HG02763 (cell line): ENCODE measurements at regions not wholly inside any gene's neighbourhood (a gene's known extent, or its start where the extent isn't known, plus 50 kb on each side); places are given as distances from the start of the nearest gene placed in this dataset.
"Not testable (repeated sequence)": the region's sequence is repeated elsewhere in the genome, so short reads cannot be mapped to it uniquely, and the experiment has no call there.

Experiments used
- ATAC-seq: cut with Tn5 transposase; IDR thresholded peaks from one replicate; pipeline ENCODE4 v1.9.1; 2021; ENCODE audit warnings: mild to moderate bottlenecking, moderate library complexity; ENCODE audit not compliant: unreplicated experiment

DNA sequence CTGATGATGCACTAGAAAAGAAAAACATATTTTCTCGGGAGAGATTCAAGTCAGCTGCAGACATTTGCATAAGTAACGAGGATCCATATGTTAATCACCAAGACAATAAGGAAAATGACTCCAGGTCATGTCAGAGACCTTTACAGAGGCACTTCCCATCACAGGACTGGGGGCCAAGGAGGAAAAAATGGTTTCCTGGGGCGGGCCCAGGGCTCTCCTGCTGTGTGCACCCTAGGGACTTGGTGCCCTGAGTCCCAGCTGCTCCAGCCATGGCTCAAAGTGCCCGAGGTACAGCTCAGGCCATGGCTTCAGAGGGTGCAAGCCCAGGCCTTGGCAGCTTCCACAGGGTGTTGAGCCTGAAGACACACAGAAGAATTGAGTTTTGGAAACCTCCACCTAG is 415.4 kb upstream of the FRG1 start:
- no peak for ATAC-seq

DNA sequence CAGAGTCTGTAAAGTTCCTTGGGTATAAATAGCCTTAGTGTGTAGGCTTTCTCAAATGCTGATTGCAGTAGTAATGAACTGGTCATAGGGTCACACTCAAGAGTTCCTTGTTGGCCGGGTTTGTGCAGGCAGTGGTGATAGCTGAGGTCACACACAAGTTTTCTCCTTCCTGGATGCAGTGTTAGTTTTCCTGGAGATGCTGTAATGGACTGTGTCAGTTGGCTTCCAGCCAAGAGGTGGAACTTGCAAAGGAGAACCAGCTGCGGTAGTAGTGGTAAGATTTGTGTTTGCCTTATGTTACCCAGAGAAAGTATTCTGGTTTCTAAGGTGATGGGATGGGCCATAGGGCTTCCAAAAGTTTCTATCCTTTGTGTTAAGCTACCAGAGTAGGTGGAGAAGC is 409.8 kb upstream of the FRG1 start:
- ATAC-seq: no peak

DNA sequence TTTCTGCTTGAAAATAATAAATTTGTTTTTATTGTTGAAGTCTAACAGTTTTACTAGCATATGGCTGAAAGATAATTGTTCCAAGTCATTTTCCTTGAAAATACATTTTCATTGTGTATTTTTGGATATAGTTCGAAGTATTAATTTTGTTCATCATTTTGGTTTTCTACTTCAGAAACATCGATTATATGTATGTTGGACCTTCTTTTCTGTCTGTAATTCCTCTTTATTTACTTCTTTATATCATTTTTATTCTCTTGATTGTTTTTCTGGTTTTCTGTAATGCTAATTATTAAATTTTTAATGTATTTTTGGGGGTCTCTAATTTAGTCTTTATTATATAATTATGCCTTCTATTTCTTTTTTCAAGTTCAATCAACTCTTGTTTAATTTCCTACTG is 407.1 kb upstream of the FRG1 start:
- ATAC-seq: no peak

DNA sequence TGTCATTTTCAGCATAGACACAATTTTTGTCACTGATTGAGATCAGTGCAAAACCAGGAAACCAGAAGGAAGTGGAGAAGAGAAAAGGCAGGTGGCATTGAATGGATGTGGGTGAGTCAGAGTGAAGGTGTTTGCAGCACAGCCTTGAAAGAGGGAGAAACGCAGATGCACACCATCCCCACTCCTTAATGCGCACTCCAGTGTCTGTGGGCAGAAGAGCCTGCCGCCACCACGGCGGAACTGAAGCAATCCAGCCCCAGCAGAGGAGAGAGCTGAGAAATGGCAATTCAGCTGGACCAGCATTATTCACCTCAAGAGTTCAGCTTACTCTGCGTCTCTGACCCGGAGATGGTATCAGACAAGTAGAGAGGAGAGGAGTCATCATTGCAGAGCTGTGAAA is 393.1 kb upstream of the FRG1 start:
- ATAC-seq: no peak

DNA sequence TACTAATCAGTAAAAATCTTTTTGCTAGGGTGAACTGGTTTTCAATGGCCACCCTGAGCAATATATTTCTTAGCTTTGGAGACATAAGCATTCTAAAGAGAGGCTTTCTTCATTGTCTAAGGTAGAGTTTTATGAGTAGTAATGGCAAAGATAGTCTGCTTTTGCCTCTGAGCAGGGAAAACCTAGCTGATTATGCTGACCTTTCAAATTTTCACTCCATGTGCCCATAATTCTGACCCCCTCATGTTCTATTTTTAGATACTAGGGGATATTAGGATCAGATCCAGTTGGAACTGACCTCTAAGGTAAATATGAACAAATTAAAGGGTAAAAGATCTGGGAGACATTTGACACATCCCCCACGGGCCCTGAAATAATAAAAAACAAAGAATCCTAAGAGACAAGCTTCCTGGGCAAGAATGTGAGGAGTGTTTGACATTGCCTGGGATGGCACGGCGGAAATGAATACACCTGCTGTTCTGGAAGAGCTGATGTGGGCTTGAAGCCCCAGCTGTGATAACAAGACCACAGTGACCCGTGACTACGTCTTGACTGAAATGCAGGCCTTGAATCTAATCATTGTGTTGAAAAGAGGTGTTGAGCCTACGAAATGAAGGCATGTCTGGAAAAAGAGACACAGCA is 392.1 kb upstream of the FRG1 start:
- ATAC-seq: no peak

DNA sequence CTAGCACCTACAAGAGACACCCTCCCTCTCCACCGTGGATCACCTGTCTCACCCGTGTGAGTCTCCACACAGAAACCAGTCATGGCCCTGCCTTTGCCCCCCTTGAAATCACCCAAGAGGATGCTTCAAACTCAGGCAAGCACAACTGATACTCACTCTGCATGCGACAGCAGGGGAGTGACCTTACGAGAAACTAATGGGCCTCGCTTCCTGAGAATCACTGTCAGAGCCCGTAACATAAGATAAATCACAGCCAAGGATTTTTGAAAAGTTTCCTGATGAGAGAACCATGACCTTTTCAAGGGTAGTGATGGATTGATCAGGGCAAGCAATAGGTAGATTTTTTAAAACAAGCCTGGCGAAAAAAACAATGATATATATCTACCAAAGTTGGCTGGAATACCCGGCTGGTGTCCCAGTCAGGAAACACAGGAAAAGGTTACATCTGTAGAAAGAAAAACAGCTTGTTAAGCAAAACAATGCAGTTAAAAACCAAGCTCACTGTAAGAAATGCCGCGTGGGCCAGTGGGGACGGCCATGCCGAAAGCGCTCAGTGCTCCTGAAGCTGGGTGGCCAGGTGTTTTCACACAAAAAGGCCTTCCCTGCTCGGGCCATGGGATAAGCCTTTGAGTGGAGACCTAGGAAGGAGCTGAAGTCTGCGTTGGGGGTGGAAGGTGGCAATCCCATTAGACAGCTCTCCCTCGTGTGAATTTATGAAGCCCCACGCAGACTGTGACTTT is 388.6 kb upstream of the FRG1 start:
- not testable (repeated sequence) for ATAC-seq

DNA sequence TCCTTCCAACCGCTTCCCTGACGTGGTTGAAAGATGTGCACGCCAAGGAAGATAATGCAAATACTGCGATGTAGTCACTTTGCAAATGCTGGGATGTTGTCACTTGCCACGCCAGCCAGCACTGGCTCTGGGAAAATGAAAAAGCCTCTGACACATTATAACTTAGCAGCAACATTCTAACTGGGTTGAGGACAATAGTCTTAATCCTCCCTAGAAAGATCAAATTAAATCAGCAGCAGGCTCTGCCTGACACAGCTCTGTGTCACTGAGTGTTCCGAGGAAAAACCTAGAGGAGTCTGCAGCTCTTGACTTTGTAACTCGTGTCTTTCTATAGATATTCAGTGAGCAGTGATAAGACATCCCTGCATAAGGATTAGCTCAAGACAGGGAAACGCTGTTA is 380.1 kb upstream of the FRG1 start:
- ATAC-seq: not testable (repeated sequence)

DNA sequence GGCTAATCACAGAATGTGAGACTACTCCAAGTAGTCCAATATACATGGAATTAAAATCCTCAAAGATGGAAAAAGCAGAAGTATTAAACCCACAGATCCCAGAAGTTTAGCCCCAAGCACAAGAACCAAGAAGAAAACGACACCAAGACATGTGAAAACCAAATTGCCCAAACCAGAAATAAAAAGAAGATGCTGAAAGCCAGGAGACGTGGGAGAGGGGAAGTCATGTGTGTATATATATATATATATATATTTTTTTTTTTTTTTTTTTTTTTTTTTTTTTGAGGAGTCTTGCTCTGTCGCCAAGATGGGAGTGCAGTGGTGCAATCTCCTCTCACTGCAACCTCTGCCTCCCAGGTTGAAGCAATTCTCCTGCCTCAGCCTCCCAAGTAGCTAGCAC is 376.9 kb upstream of the FRG1 start:
- not testable (repeated sequence) for ATAC-seq

DNA sequence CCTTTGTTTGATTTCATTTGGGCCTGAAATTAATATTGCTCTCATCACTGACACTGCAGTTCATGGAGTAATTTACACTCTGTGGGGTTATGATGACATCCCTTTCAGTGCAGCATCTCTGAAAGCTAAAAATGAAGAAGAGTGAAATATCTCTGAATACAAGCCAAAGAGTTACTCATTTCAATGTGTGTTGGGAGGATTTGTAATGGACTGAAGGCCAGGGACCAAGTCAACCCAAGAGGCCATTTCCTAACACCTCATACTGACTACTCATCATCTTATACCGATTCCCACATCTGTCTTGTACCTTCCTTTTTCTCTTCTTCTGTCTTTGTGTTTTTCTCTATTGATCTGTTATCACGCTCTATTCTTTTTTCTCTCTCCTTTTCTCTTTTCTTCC is 374.4 kb upstream of the FRG1 start:
- not testable (repeated sequence) for ATAC-seq

DNA sequence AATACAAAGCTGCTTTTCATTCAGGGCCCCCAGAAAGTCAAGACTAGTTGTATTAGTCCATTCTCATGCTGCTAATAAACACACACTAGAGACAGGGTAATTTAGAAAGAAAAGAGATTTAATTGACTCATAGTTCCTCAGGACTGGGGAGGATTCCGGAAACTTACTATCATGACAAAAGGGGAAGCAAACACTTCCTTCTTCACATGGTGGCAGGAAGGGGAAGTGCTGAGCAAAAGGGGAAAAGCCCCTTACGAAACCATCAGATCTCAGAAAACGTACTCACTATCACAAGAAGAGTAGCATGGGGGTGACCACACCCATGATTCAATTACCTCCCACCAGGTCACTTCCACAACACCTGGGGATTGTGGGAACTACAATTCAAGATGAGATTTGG is 373.8 kb upstream of the FRG1 start:
- not testable (repeated sequence) for ATAC-seq

DNA sequence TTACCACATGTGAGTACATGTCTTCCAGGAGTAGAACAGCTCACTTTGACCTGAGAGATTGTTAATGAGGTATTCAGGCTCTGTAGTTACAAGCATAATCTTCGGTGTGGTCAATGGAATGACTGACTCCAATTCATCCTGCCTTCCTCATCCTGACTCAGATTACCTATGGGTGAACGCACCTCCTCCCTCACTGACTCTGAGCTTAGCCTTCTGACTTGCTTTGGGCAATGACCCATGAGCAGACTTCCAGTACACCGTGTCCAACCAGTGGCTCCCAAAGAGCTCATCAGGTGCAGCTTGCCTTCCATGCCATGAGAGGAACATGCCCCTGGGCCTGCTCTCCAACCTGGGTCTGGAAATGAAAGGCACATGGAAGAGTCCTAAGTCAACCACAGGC is 361.0 kb upstream of the FRG1 start:
- ATAC-seq: not testable (repeated sequence)

DNA sequence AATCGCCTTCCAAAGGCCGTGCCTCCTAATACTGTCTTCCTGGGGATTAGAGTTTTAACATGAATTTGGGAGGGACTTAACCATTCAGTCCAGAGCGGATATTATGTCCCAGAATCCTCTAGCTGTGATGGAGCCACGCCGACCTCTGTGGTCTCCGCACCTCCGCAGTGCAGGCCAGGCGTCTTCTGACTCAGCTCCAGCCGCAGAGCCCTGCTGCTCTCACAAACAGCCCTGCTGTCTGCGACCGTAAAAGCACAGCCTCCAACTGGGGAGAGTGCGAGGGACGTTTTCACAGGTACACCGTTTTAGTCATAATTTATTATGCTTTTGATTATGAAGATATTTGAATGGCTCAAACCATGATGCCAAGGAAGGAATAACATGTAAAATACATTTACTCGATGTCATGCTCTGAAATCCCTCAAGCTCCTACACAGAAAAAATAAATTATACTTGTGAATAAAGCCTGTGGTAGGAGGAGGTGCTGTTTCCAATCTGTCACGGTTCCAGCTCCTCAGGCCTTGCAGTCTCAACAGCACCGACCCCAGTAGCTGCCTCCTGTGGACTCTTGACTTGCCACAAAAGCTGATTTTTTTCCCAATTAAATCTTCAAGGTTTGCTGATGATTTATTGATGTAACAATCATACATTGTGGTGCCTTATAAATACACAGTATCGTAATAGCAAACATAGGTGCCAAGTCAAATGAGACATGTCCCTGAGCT is 353.6 kb upstream of the FRG1 start:
- not testable (repeated sequence) for ATAC-seq

DNA sequence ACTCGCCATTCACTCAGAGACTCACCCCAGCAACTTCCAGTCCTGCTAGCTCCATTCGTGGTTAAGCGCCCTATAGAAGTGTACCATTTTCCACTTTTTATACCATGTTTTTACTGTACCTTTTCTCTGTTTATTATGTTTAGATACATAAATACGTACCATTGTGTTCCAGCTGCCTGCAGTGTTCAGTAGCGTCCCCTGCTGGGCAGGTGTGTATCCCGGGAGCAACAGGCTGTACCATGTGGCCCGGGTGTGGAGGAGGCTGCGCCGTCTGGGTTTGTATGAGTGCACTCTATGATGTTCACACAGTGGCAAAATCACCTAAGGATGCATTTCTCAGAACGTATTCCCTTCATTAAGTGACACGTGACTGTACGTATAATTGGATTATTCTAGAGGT is 351.5 kb upstream of the FRG1 start:
- ATAC-seq: not testable (repeated sequence)

DNA sequence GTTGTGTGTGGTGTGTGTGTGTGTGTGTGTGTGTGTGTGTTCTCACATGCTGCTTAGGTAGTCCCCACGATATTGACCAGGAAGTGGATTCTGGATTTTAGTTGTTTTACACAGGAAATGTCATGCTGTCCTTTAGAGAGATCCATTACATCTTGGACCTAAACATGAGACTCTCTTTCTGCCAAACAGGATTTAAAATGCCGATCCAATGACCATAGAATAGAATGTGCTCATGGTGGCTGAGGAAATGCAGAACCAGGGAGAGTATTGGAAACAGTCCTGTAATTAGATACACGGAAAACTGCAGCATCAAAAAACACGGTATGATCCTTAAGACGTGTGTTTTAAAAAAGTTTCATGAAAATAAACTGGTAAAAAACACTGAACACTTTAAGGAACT is 347.8 kb upstream of the FRG1 start:
- ATAC-seq: no peak

DNA sequence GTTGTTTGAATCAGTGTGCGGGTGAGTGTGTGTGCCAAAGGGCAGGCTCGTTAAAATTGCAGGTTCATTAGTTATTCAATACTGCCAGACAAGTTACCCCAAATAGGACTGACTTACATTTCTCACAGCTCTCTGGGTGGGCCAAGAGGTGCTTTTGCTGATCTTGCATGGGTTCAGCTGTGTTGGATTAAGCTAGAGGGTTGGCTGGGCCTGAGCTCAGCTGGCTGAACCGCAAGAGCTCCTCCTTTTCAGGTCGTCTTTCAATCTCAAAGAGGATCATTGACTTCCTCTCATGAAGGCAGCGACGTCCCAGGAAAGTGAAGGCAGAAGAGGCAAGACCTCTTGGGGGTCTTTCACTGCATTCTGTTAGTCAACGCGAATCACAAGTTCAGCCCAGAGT is 343.3 kb upstream of the FRG1 start:
- ATAC-seq: no peak

DNA sequence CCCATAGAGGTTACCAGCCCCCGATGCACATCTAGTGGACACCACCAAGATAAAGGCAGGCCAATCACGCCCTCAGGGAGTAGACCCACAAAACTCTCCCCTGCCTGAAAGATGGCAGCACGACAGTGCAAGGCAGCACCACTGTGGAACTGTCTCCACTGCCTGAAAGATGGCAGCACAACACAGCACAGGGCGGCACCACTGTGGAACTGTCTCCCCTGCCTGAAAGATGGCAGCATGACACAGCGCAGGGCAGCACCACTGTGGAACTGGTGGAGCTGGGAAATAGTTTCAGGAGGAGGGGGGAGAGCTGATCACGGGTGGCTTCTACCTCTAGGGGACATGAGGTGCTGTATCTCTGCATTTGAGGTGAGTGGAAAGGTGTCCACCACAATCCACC is 340.4 kb upstream of the FRG1 start:
- ATAC-seq: no peak

DNA sequence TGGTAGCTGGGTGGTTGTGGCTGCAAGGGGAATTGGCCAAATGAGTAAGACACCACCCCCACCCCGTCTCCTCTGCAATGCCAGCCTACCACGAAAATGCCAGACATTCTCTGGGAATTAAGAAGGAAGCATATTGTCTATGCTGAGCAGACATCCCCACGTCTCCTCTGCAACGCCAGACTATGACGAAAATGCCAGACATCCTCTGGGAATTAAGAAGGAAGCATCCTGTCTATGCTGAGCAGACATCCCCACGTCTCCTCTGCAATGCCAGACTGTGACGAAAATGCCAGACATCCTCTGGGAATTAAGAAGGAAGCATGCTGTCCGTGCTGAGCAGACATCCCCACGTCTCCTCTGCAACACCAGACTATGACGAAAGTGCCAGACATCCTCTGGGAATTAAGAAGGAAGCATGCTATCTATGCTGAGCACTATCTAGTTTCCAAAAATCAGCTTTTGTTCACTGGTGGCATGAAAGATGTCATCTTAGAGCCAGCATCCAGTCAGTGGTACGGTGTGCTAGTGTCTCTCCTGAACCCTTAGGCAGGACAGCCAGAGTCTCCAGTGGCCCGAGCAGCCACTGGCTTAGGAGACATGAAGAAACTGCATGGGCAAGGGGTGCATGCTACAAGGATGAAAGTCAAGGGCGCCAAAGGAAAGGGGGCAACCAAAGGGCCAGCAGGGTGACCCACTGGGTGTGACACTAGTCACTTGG is 339.8 kb upstream of the FRG1 start:
- no peak for ATAC-seq

DNA sequence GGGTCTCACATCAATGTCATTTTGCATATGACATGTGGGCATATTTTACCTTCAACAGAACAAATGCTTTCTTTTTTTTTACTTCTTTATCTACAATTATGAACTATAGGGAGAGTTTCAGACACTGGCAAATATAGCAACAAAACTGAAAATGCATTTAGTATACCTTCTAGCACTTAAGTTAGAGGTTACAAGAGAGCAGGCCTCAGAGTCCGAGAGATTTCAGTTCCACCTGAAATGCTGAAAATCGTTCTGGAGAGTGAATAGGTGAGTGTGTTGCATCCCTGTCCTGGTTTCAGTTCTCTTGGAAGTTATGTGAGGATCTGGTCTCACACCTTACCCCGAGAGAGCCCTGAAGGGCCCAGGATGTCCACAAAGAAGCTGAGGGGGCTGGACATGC is 337.8 kb upstream of the FRG1 start:
- not testable (repeated sequence) for ATAC-seq

DNA sequence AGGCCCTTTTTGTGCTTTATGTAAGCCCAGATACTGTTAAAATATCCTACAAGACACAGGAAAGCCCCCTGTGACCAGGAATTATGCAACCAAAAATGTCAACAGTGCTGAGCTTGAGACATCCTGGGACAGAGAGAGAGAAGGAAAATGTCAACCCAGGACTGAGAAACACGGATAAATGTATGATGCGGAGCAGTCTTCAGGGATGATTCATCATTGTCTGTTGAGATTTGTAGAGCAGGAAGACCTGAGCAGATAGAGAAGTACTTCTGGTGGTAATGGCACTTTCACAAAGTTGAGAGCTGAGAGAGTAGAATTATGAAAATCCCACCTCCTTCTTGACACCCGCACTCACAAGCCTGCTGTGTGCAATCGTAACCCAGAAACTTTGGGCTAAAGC is 330.1 kb upstream of the FRG1 start:
- ATAC-seq: not testable (repeated sequence)

DNA sequence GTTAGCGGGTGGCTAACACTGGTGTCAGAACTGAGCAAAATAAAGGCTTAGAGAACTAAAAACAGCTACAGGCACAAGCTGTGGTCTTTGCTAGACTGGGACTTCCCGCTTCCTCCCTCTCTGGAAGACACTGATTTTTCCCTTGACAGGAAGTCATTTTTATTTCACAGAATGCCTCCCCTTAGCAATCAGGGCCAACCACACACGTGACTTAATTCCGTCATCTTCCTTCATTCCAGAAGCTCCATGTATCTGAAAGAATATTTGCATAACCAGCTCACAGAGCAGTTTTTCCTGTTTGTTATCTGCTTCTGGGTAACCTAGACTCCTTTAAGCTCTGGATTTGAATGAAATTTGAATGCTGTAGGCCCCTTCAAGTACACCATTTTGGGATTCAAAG is 327.5 kb upstream of the FRG1 start:
- ATAC-seq: no peak

DNA sequence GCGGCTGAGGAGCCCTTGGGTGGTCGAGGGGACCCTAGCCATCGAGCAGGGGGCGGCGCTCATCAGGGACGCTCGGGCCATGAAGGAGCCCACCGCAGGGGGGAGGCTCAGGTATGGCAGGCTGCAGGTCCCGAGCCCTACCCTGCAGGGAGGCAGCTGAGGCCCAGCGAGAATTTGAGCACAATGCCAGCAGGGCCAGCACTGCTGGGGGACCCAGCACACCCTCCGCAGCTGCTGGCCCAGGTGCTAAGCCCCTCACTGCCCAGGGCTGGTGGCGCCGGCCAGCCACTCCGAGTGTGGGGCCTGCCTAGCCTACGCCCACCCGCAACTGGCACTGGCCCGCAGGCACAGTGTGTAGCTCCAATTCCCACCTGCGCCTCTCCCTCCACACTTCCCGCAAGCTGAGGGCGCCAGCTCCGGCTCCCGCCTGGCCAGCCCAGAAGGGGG is 325.4 kb upstream of the FRG1 start:
- ATAC-seq: no peak
